ENCODE measurements at regions not wholly inside any gene's neighbourhood (a gene's known extent, or its start where the extent isn't known, plus 50 kb on each side); places are given as distances from the start of the nearest gene placed in this dataset.
"Not testable (repeated sequence)": the region's sequence is repeated elsewhere in the genome, so short reads cannot be mapped to it uniquely, and the experiment has no call there.

- H3K4me3 ChIP-seq (ENCODE audit: low read depth, low read length, poor library complexity, severe bottlenecking), result no peak overlapping the region
- H3K9me3 ChIP-seq (ENCODE audit: low read length), result 0 out of 2 replicates have a peak, but pooled peaks cover 4% of the 10 kb centered on the region
- no peak for TF ChIP-seq EZH2phosphoT487 (IDR thresholded peaks at IDR 0.05; ENCODE audit: borderline replicate concordance, low read depth, low read length)
- TF ChIP-seq, protein P1, sequence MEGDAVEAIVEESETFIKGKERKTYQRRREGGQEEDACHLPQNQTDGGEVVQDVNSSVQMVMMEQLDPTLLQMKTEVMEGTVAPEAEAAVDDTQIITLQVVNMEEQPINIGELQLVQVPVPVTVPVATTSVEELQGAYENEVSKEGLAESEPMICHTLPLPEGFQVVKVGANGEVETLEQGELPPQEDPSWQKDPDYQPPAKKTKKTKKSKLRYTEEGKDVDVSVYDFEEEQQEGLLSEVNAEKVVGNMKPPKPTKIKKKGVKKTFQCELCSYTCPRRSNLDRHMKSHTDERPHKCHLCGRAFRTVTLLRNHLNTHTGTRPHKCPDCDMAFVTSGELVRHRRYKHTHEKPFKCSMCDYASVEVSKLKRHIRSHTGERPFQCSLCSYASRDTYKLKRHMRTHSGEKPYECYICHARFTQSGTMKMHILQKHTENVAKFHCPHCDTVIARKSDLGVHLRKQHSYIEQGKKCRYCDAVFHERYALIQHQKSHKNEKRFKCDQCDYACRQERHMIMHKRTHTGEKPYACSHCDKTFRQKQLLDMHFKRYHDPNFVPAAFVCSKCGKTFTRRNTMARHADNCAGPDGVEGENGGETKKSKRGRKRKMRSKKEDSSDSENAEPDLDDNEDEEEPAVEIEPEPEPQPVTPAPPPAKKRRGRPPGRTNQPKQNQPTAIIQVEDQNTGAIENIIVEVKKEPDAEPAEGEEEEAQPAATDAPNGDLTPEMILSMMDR (conservative IDR thresholded peaks at IDR 0.05; ENCODE audit: low read length), result no peak
- no peak overlapping the region for H3K27ac ChIP-seq (ENCODE audit: low read depth, low read length, poor library complexity, severe bottlenecking)
- H3K4me1 ChIP-seq (ENCODE audit: insufficient read depth, low read length, poor library complexity, severe bottlenecking), result no peaks in the 10 kb centered on the region
- H3K36me3 ChIP-seq (ENCODE audit: insufficient read depth, low read length), result no peaks in the 10 kb centered on the region; the same call in 1 of the 2 replicates
- H2AFZ ChIP-seq (ENCODE audit: low read length), result no peak overlapping the region
- intact Hi-C loops (cut with micrococcal nuclease; ENCODE audit: unreplicated experiment), result no loop called here
- DNase-seq (ENCODE audit: low spot score), result no peak
- POLR2A ChIA-PET, result interaction anchor here (0.7 kb wide), 1 partner anchor 114 kb away, joined by 4 read pairs; no protein-coding TSS in a partner anchor
- H3K4me2 ChIP-seq (ENCODE audit: low read length), result no peak overlapping the region
- CTCF ChIA-PET (ENCODE audit: unreplicated experiment), result no interaction called here
- H3K79me2 ChIP-seq (ENCODE audit: insufficient read depth, low read depth, low read length), result no peaks in the 10 kb centered on the region
- BruUV-seq (replicated peaks), result no TSS peak
- no peaks in the 10 kb centered on the region for H4K20me1 ChIP-seq (ENCODE audit: insufficient read depth, low read length)
- no peaks in the 10 kb centered on the region for H3K9me2 ChIP-seq (ENCODE audit: insufficient read depth, low read length)
Observed at GRCh38 chr7:47056731-47057130, 525.2 kb downstream of the TNS3 start.

- H3K4me3 ChIP-seq (ENCODE audit: low read depth, low read length, poor library complexity, severe bottlenecking); H3K9me2 ChIP-seq (ENCODE audit: insufficient read depth, low read length); BruUV-seq (replicated peaks); H3K4me1 ChIP-seq (ENCODE audit: insufficient read depth, low read length, poor library complexity, severe bottlenecking); H3K36me3 ChIP-seq (ENCODE audit: insufficient read depth, low read length); DNase-seq (ENCODE audit: low spot score); H3K79me2 ChIP-seq (ENCODE audit: insufficient read depth, low read depth, low read length); intact Hi-C loops (cut with micrococcal nuclease; ENCODE audit: unreplicated experiment); CTCF ChIA-PET (ENCODE audit: unreplicated experiment); POLR2A ChIA-PET; H2AFZ ChIP-seq (ENCODE audit: low read length); H3K4me2 ChIP-seq (ENCODE audit: low read length); H3K27ac ChIP-seq (ENCODE audit: low read depth, low read length, poor library complexity, severe bottlenecking); H3K9me3 ChIP-seq (ENCODE audit: low read length); H4K20me1 ChIP-seq (ENCODE audit: insufficient read depth, low read length): not testable (repeated sequence)
Observed at GRCh38 chr7:47052541-47053208, 529.2 kb downstream of the TNS3 start.

DNA sequence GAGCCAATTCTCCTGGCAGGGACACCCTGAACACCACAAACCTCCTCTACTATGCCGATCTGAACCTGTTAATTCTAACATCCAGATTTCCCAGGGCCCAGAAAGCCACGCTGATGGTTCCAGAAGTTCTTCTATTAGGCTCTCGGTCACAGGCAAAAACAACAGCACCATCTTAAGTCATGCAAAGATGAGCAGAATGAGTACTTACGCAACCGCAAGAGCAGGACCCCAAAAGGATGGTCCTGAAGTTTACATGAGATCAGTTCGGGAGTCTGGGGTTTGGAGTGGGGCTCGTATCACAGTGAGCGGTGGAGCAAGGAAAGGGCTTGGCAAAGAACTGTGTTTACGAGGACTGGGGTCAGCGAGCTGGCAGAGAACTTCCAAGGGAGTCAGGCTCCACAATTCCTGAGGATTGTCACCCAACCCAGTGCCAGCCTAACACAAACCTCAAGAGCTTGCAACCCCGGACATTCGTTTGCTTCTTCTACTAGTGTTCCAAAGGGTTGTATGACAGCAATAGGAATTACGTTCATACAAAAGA is 532.6 kb downstream of the TNS3 start:
- ChIA-PET CTCF (ENCODE audit: unreplicated experiment) (no interaction called here), POLR2A (no interaction called here)
- DNase-seq (ENCODE audit: low spot score), result no peak
- no peak overlapping the region for H3K4me3 ChIP-seq (ENCODE audit: low read depth, low read length, poor library complexity, severe bottlenecking)
- H3K36me3 ChIP-seq (ENCODE audit: insufficient read depth, low read length), result no peaks in the 10 kb centered on the region
- H3K27ac ChIP-seq (ENCODE audit: low read depth, low read length, poor library complexity, severe bottlenecking), result no peak overlapping the region
- H2AFZ ChIP-seq (ENCODE audit: low read length), result no peak overlapping the region
- no peaks in the 10 kb centered on the region for H3K9me3 ChIP-seq (ENCODE audit: low read length)
- H3K9me2 ChIP-seq (ENCODE audit: insufficient read depth, low read length), result no peaks in the 10 kb centered on the region
- TF ChIP-seq EZH2phosphoT487 (IDR thresholded peaks at IDR 0.05; ENCODE audit: borderline replicate concordance, low read depth, low read length), result no peak
- TF ChIP-seq, protein P1 (conservative IDR thresholded peaks at IDR 0.05; ENCODE audit: low read length), result no peak
- no peak overlapping the region for H3K4me2 ChIP-seq (ENCODE audit: low read length)
- no peaks in the 10 kb centered on the region for H3K4me1 ChIP-seq (ENCODE audit: insufficient read depth, low read length, poor library complexity, severe bottlenecking)
- BruUV-seq (replicated peaks), result no TSS peak
- intact Hi-C loops (cut with micrococcal nuclease; ENCODE audit: unreplicated experiment), result no loop called here
- no peaks in the 10 kb centered on the region for H4K20me1 ChIP-seq (ENCODE audit: insufficient read depth, low read length)
- no peaks in the 10 kb centered on the region for H3K79me2 ChIP-seq (ENCODE audit: insufficient read depth, low read depth, low read length)
